Effector memory CD4-positive, alpha-beta T cell (primary cell): ENCODE measurements at regions not wholly inside any gene's neighbourhood (a gene's known extent, or its start where the extent isn't known, plus 50 kb on each side); places are given as distances from the start of the nearest gene placed in this dataset.
"Not testable (repeated sequence)": the region's sequence is repeated elsewhere in the genome, so short reads cannot be mapped to it uniquely, and the experiment has no call there.

ENCODE experiments used
- DNase-seq, 3 donors: peaks; one replicate each; pipeline ENCODE4 v3.0.0-alpha.2; 2020
- H3K27ac ChIP-seq: 2 replicates; pipeline ENCODE4 v1.7.0; 2013; ENCODE audit warnings: mild to moderate bottlenecking, low read length, moderate library complexity; ENCODE audit not compliant: insufficient read depth, poor library complexity, severe bottlenecking
- H3K27me3 ChIP-seq: replicated peaks from 2 replicates; pipeline ENCODE4 v1.7.0; 2013; ENCODE audit warnings: mild to moderate bottlenecking, low read length; ENCODE audit not compliant: insufficient read depth, control insufficient read depth, poor library complexity, severe bottlenecking
- H3K36me3 ChIP-seq: 2 replicates; pipeline ENCODE4 v1.7.0; 2013; ENCODE audit warnings: mild to moderate bottlenecking, low read length, moderate library complexity; ENCODE audit not compliant: control insufficient read depth, insufficient read depth
- H3K4me1 ChIP-seq: 2 replicates; pipeline ENCODE4 v1.7.0; 2013; ENCODE audit warnings: low read length, mild to moderate bottlenecking; ENCODE audit not compliant: control insufficient read depth, insufficient read depth, poor library complexity, severe bottlenecking
- H3K4me3 ChIP-seq: 2 replicates; pipeline ENCODE4 v1.7.0; 2013; ENCODE audit warnings: low read length, low read depth, mild to moderate bottlenecking; ENCODE audit not compliant: insufficient read depth, poor library complexity, severe bottlenecking
- H3K9me3 ChIP-seq: 2 replicates; pipeline ENCODE4 v1.7.0; 2013; ENCODE audit warnings: mild to moderate bottlenecking, low read length, moderate library complexity; ENCODE audit not compliant: control insufficient read depth

DNA sequence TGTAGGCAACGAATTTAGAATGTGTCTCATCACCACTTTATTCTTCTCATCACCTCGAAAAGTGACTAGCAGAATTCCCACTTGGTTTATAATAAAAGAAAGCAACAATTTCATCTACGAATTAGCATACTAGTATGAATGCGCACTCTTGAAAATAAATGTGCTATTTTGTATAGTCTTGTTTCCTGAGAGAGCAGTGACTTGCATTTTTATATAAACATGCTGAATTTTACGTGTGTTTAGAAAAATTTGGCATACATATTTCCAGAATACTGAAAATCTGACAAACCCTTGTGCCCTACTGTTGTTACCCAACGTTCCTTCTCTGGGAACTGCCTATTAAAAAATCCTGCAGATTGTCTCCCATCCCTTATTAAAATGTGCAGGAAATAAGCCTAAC lies 786.8 kb downstream of the TSN start:
- Histone ChIP-seq H3K4me1 (no peaks in the 10 kb centered on the region), H3K36me3 (no peaks in the 10 kb centered on the region), H3K27me3 (no peaks in the 10 kb centered on the region), H3K9me3 (no peaks in the 10 kb centered on the region), H3K4me3 (no peak overlapping the region), H3K27ac (no peak overlapping the region)
- no peak for DNase-seq

DNA sequence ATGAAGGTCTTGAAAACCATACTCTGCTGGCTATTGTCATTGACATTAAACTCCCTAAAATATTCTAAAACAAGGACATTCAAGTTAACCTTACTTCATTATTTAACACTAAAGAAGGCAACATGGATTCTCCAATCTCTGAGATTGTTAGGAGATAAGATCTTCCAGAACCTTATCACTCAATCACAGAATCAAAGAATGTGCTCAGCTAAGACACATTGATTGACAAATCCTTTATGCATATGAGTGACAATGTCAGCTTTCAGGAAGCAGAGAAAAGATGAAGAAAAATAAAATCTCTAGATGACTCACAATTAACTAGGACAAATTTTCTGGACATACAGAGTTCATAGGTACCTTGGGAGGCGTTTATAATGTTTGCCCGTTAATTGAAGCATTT lies 787.2 kb downstream of the TSN start:
- Histone ChIP-seq H3K36me3 (no peaks in the 10 kb centered on the region), H3K9me3 (no peaks in the 10 kb centered on the region), H3K4me1 (no peaks in the 10 kb centered on the region), H3K4me3 (no peak overlapping the region), H3K27ac (no peak overlapping the region), H3K27me3 (no peaks in the 10 kb centered on the region)
- DNase-seq = no peak

DNA sequence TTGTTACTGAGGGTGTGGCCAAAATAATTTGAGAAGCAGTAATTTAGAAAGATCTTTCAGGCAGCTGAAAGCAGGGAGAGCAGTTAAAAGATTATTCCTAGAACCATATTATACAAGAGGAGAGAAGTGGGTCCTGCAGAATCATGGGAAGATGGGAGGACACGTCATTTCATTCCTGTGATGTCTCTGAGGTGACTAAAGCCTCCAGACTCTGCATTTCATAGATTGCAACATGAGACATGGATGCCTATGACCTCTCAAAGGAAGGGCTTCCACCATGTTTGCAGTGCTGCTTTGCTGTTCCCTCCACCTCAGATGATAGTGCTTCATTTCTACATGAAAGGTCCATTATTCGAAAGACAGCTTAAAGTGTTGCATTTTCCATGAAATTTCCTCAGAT lies 788.4 kb downstream of the TSN start:
- Histone ChIP-seq H3K9me3 (no peaks in the 10 kb centered on the region), H3K36me3 (no peaks in the 10 kb centered on the region), H3K4me1 (no peaks in the 10 kb centered on the region), H3K27ac (no peak overlapping the region), H3K4me3 (no peak overlapping the region), H3K27me3 (no peaks in the 10 kb centered on the region)
- no peak for DNase-seq

DNA sequence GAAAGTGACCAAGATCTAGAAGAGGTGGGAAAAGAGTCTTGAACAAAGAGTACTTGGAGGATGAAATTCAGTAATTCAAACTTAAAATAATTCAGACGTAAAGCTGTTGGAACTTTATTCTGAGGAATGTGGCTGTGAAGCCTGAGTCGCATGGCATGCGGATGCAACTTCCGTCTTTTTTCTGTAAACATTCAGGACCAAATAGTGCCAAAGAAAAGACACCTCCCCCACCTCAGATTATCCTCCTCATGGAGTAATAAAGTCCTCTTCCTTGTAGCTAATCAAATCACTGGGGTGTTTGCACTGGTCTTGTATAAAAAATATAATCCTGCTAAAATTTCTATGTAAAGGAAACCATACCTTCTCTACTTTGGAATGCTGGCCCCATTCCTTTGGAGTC lies 790.4 kb downstream of the TSN start:
- no peaks in the 10 kb centered on the region for H3K9me3 ChIP-seq
- no peak overlapping the region for H3K4me3 ChIP-seq
- no peak for DNase-seq
- no peaks in the 10 kb centered on the region for H3K27me3 ChIP-seq
- H3K27ac ChIP-seq = no peak overlapping the region
- H3K4me1 ChIP-seq = no peaks in the 10 kb centered on the region
- H3K36me3 ChIP-seq = no peaks in the 10 kb centered on the region

DNA sequence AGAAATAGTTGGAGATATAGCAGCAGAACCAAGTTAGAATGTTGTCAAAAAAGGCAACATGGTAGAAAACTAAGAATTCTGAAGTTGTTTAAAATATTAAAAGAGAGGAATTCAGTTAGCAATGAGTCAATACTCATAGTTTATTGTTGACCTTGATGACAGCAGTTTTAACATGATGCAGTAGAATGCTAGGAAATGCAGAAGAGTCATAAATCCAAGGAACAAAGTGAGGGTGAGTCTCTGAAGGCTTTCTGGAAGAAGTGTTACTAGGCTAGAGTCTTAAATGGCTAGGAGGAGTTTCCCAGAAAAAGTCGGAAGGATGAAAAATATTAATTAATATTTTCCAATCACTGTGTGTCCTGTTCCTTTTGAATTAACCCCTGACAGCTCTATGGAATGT lies 807.3 kb downstream of the TSN start:
- no peaks in the 10 kb centered on the region for H3K36me3 ChIP-seq
- H3K9me3 ChIP-seq = no peaks in the 10 kb centered on the region
- DNase-seq = no peak
- no peaks in the 10 kb centered on the region for H3K27me3 ChIP-seq
- H3K4me3 ChIP-seq = no peak overlapping the region
- H3K27ac ChIP-seq = no peak overlapping the region
- no peaks in the 10 kb centered on the region for H3K4me1 ChIP-seq

DNA sequence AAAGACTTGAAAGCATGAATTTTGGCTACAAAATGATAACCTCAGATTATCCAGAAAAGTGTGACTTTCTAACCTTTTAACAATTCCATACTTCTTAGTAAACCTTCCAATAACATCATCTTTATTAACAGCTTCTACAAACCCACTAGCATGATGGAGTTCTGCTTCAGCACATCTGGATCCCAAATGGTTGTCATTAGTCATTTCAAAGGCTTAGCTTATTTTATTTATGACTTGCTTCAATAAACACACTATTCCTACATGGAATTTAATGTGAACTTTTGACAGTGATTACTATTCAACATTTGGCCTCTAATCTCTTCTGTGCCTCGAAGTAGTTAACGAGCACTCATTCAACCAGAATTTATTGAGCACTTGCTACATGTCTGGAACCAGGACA lies 808.3 kb downstream of the TSN start:
- H3K36me3 ChIP-seq = no peaks in the 10 kb centered on the region
- no peaks in the 10 kb centered on the region for H3K9me3 ChIP-seq
- H3K4me1 ChIP-seq = no peaks in the 10 kb centered on the region
- H3K27me3 ChIP-seq = no peaks in the 10 kb centered on the region
- no peak overlapping the region for H3K4me3 ChIP-seq
- no peak overlapping the region for H3K27ac ChIP-seq
- no peak for DNase-seq

DNA sequence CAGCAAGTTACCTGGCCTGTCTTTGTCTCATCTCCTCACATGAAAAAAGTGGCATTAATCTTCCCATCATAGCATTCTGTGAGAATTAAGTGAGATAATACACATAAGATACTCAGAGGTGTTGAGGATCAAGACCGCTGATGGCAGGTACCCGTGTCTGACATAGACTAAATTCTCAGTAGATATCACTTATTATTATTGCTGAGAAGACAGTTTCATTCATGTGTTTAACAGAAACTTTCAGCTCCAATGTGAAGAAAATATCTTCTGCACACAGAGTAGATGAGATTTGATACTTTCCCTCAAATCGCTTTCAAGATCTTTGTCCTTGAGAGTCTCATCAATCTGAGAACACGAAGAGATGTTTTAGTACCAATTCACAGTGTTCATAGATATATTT lies 809.4 kb downstream of the TSN start:
- Histone ChIP-seq H3K9me3 (no peaks in the 10 kb centered on the region), H3K27ac (no peak overlapping the region), H3K4me3 (no peak overlapping the region), H3K27me3 (no peaks in the 10 kb centered on the region), H3K4me1 (no peaks in the 10 kb centered on the region), H3K36me3 (no peaks in the 10 kb centered on the region)
- no peak for DNase-seq

DNA sequence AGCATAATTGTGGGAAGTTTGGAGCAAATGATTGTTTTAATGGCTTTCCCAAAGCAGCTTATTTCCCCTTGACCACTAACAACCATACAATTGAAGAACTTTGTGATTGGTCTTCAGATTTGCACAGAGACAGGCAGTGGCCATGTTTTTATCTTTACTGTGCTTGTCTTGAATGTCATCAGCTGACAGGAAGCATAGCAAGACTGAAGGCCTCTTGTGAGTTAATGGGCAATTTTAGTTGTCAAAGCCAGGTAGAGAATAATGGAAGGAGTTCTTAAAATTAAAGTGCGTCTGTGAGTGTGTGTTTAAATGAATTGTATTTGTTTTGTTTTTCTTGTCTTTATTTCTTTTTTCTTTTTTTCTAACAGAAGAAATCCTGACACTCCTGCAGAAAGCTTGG lies 809.9 kb downstream of the TSN start:
- no peaks in the 10 kb centered on the region for H3K9me3 ChIP-seq
- H3K4me1 ChIP-seq = no peaks in the 10 kb centered on the region
- DNase-seq = no peak
- no peaks in the 10 kb centered on the region for H3K36me3 ChIP-seq
- no peak overlapping the region for H3K27ac ChIP-seq
- H3K4me3 ChIP-seq = no peak overlapping the region
- H3K27me3 ChIP-seq = no peaks in the 10 kb centered on the region

DNA sequence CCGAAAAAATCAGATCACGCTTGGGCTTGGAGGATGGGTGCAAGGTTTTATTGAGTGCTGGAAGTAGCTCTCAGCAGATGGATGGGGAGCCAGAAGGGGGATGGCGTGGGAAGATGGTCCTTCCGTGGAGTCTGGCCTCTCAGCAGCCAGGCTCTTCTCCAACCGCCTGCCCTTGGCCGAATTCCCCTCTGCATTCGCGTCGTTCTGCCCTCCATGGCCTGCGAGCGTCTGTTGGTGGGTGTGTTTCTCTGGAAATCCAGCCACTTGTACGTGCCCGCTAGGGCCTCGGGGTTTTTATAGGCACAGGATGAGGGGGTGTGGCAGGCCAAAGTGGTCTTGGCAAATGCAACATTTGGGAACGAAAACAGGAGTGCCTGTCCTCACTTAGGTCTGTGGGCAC lies 815.2 kb downstream of the TSN start:
- no peak for DNase-seq
- H3K27me3 ChIP-seq = no peaks in the 10 kb centered on the region
- H3K9me3 ChIP-seq = no peaks in the 10 kb centered on the region
- no peaks in the 10 kb centered on the region for H3K36me3 ChIP-seq
- H3K27ac ChIP-seq = no peak overlapping the region
- no peaks in the 10 kb centered on the region for H3K4me1 ChIP-seq
- H3K4me3 ChIP-seq = no peak overlapping the region

DNA sequence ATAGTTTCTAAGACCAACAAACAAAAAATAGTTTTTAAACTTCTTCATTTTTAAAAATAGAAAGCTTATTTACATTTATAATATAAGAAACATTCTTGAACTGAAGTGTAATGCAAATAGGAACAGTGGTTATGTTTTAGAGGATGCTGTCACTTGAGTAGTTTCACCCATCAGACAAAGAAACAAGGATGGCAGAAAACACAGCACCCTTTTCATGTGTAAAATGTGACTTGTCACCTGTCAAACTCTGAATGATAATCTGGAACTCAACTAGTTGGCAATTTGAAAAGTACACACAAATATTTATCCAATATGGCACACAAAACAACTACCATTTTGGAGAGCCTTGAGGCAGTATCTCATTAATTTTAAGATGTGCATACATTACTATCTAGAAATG lies 816.0 kb downstream of the TSN start:
- not testable (repeated sequence) for H3K4me1 ChIP-seq, H3K9me3 ChIP-seq, H3K36me3 ChIP-seq, H3K27me3 ChIP-seq, H3K27ac ChIP-seq, H3K4me3 ChIP-seq, DNase-seq

DNA sequence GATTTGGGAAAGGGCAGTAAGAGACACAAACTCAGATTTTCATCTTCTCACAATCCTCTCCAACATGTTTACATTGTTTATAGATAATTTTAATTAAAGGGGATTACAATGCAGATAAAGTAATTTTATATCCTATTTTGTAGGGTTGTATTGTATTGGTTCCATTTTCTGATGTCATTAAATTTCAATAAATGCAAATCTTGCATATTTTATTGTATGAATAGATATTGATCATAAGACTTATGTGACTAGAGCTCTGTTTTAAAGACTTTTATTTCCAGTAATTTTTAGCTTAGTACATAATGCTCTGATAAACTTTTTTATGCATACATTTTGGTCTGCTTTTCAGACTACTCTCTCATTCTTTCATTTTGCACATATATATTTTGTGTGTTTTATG lies 819.6 kb downstream of the TSN start:
- Histone ChIP-seq H3K27me3 (no peaks in the 10 kb centered on the region), H3K9me3 (no peaks in the 10 kb centered on the region), H3K27ac (no peak overlapping the region), H3K4me1 (no peaks in the 10 kb centered on the region), H3K36me3 (no peaks in the 10 kb centered on the region), H3K4me3 (no peak overlapping the region)
- no peak for DNase-seq
